ENCODE measurements at regions not wholly inside any gene's neighbourhood (a gene's known extent, or its start where the extent isn't known, plus 50 kb on each side); places are given as distances from the start of the nearest gene placed in this dataset.

DNA sequence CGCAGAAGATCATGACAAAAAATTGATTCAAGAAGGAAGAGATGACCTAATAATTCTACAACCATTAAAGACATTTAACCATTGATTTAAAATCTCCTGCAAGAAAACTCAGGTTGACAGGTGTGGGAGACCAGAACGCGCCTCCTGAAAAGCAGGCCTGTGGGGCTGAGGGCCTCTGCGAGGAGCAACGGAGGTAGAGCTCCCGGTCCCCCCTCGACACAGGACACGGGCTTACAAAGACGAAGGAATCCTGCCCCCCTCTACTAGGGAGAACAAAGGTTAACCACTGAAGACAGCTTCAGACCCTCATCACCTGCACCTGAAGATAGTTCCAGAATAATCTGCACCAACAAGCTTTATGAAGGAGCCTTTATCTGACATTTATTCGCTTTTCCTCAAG lies 55.9 kb upstream of the INPP5A start:
- H3K27me3 Mint-ChIP-seq (ENCODE audit: low read depth, poor library complexity) = peaks cover 19% of the 10 kb centered on the region
- H3K4me1 Mint-ChIP-seq = peaks cover 27% of the 10 kb centered on the region
- H3K27ac Mint-ChIP-seq = no peak overlapping the region
- peaks cover 5% of the 10 kb centered on the region for H3K9me3 Mint-ChIP-seq
- DNase-seq = no peak
- H3K36me3 Mint-ChIP-seq (ENCODE audit: low read depth) = no peaks in the 10 kb centered on the region
- TF ChIP-seq, protein P1, sequence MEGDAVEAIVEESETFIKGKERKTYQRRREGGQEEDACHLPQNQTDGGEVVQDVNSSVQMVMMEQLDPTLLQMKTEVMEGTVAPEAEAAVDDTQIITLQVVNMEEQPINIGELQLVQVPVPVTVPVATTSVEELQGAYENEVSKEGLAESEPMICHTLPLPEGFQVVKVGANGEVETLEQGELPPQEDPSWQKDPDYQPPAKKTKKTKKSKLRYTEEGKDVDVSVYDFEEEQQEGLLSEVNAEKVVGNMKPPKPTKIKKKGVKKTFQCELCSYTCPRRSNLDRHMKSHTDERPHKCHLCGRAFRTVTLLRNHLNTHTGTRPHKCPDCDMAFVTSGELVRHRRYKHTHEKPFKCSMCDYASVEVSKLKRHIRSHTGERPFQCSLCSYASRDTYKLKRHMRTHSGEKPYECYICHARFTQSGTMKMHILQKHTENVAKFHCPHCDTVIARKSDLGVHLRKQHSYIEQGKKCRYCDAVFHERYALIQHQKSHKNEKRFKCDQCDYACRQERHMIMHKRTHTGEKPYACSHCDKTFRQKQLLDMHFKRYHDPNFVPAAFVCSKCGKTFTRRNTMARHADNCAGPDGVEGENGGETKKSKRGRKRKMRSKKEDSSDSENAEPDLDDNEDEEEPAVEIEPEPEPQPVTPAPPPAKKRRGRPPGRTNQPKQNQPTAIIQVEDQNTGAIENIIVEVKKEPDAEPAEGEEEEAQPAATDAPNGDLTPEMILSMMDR (IDR thresholded peaks at IDR 0.05) = no peak
- H3K4me3 Mint-ChIP-seq = no peak overlapping the region

DNA sequence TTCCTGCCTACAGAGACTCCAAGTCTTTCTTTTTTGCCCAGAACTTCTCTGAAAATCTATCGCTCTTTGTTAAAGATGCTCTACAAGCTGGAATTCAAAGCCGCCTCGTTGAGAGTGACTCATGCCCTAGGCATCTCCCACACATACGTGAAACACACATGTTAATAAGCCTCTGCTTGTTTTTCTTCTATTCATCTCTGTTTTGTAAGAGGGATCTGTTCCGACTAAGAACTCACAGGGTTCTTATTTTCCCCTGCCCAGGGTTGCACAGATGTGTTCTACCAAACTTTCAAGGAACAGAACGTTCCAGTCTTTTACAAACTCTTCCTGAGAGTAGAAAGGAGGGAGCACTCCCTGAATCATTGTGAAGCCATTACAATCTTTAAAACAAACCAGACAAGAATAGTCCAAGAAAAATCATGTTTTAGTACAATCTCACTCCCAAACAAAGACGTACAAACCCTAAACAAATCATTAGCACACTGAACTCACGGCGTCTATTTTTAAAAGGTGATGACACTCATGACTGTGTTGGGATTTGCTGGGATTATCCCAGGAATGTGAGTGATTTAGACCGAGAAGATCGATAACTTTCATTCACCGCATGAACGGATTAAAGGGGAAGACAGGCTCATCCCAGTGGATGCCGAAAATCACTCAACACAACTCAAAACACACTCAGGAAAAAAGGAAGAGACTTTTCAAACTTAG lies 55.3 kb upstream of the INPP5A start:
- H3K27ac Mint-ChIP-seq = peak overlapping the region; percentile 12
- H3K27me3 Mint-ChIP-seq (ENCODE audit: low read depth, poor library complexity) = peaks cover 19% of the 10 kb centered on the region
- H3K9me3 Mint-ChIP-seq = peaks cover 5% of the 10 kb centered on the region
- H3K36me3 Mint-ChIP-seq (ENCODE audit: low read depth) = no peaks in the 10 kb centered on the region
- TF ChIP-seq, protein P1 (IDR thresholded peaks at IDR 0.05) = no peak
- no peak for DNase-seq
- no peak overlapping the region for H3K4me3 Mint-ChIP-seq
- H3K4me1 Mint-ChIP-seq = peaks cover 25% of the 10 kb centered on the region

DNA sequence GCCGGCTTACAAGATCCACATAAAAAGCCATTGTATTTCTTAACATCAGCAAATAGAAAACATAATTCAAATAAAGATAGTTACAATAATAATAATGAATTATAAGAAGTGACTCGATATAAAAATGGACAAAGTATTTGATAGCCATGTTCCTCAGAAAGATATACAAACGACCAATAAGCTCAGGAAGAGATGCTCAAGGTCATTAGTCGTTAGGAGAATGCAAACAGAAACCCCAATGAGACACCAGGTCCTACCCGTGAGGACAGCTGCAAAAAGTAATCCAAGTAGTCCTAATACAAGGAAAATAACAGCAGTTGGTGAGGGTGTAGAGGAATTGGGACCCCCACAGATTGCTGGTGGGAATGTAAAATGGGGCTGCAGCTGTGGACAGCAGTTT lies 54.2 kb upstream of the INPP5A start:
- Mint-ChIP-seq H3K4me3 (no peak overlapping the region), H3K4me1 (peaks cover 24% of the 10 kb centered on the region), H3K27ac (no peak overlapping the region), H3K9me3 (peaks cover 5% of the 10 kb centered on the region), H3K27me3 (ENCODE audit: low read depth, poor library complexity) (peaks cover 19% of the 10 kb centered on the region), H3K36me3 (ENCODE audit: low read depth) (no peaks in the 10 kb centered on the region)
- TF ChIP-seq, protein P1 (IDR thresholded peaks at IDR 0.05) = no peak
- no peak for DNase-seq

DNA sequence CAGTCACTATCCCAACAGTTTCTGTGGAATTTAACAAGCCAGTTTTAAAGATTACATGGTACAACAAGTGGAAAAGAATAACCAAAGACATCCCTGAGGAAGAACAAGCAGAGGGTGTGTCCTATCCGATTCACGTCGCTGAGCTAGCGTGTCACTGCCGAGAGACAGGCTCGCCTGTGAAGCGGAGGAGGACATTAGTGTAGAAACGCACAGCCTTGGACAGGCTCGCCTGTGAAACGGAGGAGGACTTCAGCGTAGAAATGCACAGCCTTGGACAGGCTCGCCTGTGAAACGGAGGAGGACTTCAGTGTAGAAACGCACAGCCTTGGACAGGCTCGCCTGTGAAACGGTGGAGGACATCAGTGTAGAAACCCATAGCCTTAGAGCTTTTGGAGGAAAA lies 52.7 kb upstream of the INPP5A start:
- TF ChIP-seq, protein P1 (IDR thresholded peaks at IDR 0.05) = no peak
- Mint-ChIP-seq H3K27me3 (ENCODE audit: low read depth, poor library complexity) (peaks cover 19% of the 10 kb centered on the region), H3K4me3 (no peak overlapping the region), H3K36me3 (ENCODE audit: low read depth) (no peaks in the 10 kb centered on the region), H3K4me1 (peaks cover 24% of the 10 kb centered on the region), H3K9me3 (peaks cover 5% of the 10 kb centered on the region), H3K27ac (peak overlapping the region; percentile 74)
- no peak for DNase-seq

DNA sequence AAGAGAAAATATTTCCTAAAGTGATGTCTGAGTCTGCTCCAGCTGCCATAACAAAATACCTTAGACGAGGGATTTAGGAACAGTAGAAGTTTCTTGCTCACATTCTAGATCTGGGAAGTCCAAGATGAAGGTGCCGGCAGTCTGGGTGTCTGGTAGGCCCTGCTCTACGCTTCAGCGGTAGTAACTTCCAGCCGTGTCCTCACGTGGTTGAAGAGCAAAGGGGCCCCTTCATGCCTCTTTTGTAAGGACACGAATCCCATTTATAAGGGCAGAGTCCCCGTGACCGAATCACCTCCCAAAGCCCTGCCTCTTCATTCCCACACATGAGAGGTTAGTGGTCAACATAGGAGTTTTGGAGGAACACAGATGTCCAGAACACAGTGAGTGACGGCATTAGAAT lies 52.2 kb upstream of the INPP5A start:
- Mint-ChIP-seq H3K9me3 (peaks cover 5% of the 10 kb centered on the region), H3K27ac (no peak overlapping the region), H3K27me3 (ENCODE audit: low read depth, poor library complexity) (peaks cover 19% of the 10 kb centered on the region), H3K4me1 (peaks cover 24% of the 10 kb centered on the region), H3K36me3 (ENCODE audit: low read depth) (no peaks in the 10 kb centered on the region), H3K4me3 (no peak overlapping the region)
- no peak for DNase-seq
- TF ChIP-seq, protein P1 (IDR thresholded peaks at IDR 0.05) = no peak

DNA sequence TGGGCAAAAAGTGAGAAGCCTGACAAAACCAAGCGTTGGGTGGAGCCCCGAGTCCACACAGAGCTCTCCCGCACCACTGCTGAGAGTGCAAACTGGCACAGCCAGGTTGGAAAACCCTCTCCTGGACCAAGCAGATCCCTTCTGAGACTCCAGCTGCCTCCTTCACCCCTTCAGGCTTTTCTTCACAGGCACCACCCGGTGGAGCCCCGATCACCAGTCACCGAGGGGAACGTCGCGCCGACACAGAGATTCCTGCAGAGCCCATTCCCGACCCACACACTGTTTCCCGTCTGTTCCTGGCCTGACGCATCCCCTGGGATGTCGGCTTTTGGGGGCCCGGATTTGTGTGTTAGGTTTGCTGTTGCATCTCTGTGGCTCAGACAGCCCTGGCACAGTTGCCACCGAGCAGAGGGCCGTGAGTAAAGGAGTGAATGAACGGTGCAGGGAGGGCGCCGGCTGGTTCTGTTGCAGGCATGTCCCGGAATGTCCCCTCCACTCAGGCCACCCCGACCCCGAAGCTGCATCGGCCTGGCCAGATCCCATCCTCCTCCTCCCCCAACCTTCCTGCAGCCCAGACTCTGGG lies 51.0 kb upstream of the INPP5A start:
- Mint-ChIP-seq H3K4me1 (peaks cover 17% of the 10 kb centered on the region), H3K27me3 (ENCODE audit: low read depth, poor library complexity) (peaks cover 16% of the 10 kb centered on the region), H3K9me3 (peaks cover 5% of the 10 kb centered on the region), H3K36me3 (ENCODE audit: low read depth) (no peaks in the 10 kb centered on the region), H3K4me3 (no peak overlapping the region), H3K27ac (no peak overlapping the region)
- TF ChIP-seq, protein P1 (IDR thresholded peaks at IDR 0.05) = no peak
- no peak for DNase-seq
